Heart left ventricle (tissue), 16 donors: ENCODE measurements at regions not wholly inside any gene's neighbourhood (a gene's known extent, or its start where the extent isn't known, plus 50 kb on each side); places are given as distances from the start of the nearest gene placed in this dataset.
A peak's percentile ranks its signal among the peaks of the same experiment; 100 is the strongest.

ENCODE experiments used
- ATAC-seq, 4 donors: fragments of 200-7000 bp; cut with Tn5 transposase; one replicate each; pipeline ENCODE4 v1.9.1; 2020 to 2022; ENCODE audit warnings: moderate library complexity in 4 of 4, mild to moderate bottlenecking in 3 of 4, moderate number of reproducible peaks in 1 of 4
- DNase-seq, 5 donors: peaks; one replicate each; pipeline ENCODE4 v3.0.0-alpha.2; 2020
- H3K27ac ChIP-seq, 12 donors: fragments of 200-600 bp; sonication (generic) in 4 of 12; one replicate each; pipeline versions ENCODE4 v1.5.0 to v1.8.0; 2016 to 2022; ENCODE audit warnings: mild to moderate bottlenecking in 2 of 12
- H3K27me3 ChIP-seq, 9 donors: fragments of 200-600 bp; sonication (generic) in 2 of 9; one replicate each; pipeline versions ENCODE4 v1.5.1 to v1.8.0; 2016 to 2022; ENCODE audit warnings: mild to moderate bottlenecking in 3 of 9
- H3K36me3 ChIP-seq, 9 donors: fragments of 200-600 bp; sonication (generic) in 2 of 9; one replicate each; pipeline versions ENCODE4 v1.5.0 to v1.8.0; 2018 to 2022; ENCODE audit warnings: mild to moderate bottlenecking in 2 of 9
- H3K4me1 ChIP-seq, 12 donors: fragments of 200-600 bp; sonication (generic) in 4 of 12; one replicate each; pipeline versions ENCODE4 v1.5.0 to v1.8.0; 2016 to 2022; ENCODE audit warnings: mild to moderate bottlenecking in 3 of 12
- H3K4me3 ChIP-seq, 12 donors: fragments of 200-600 bp; sonication (generic) in 4 of 12; one replicate each; pipeline versions ENCODE4 v1.5.0 to v1.8.0; 2017 to 2022; ENCODE audit warnings: mild to moderate bottlenecking in 9 of 12, moderate library complexity in 4 of 12
- H3K9me3 ChIP-seq, 12 donors: fragments of 200-600 bp; sonication (generic) in 4 of 12; one replicate each; pipeline versions ENCODE4 v1.5.0 to v1.8.0; 2016 to 2022; ENCODE audit warnings: mild to moderate bottlenecking in 1 of 12
- POLR2A ChIP-seq, 2 donors: fragments of 450-650 bp; IDR thresholded peaks; one replicate each; pipeline ENCODE4 v1.6.1; 2017; ENCODE audit warnings: antibody characterized with exemption in 2 of 2, mild to moderate bottlenecking in 2 of 2, moderate library complexity in 2 of 2
- WGBS, 4 donors: extraction: QIAGEN DNeasy Blood & Tissue Kit in 2 of 4; methylation state at CpG; one replicate each; pipeline versions ENCODE4 v1.1.5 to v1.1.7; 2013 to 2018; 5-methylcytosine and 5-hydroxymethylcytosine counted together
- intact Hi-C, 10 donors: fragments of 100-400 bp; cut with DNase I; formaldehyde crosslinking; loops; one replicate each; pipeline versions ENCODE4 v1.11.1 to v1.14.2; 2022
- TF ChIP-seq, protein P1 (sequence below), 12 donors: fragments of 200-600 bp; sonication (generic) in 4 of 12; IDR thresholded peaks; one replicate each; pipeline versions ENCODE4 v1.5.0 to v1.8.0; 2018 to 2022; ENCODE audit warnings: antibody characterized with exemption in 12 of 12, mild to moderate bottlenecking in 5 of 12
- donor health status: ischemic (EF 13 %, LVEDD 7.1; RV severe dilation, severe dysfunction).
- donor health status: healthy with polysubstance abuse.
- donor health status: DM: no; HTN: yes; CAD: no.
- donor health status: DM: no; HTN: no; CAD: no.
- donor health status: ischemic (EF 25% LVEDD 6.9; RV normal size, moderate dysfunction).
- donor health status: ischemic (EF 25% LVEDD 5.7; RV mildly dilated, moderate dysfunction).
- donor health status: healthy.
- donor health status: DM: yes; HTN: yes; CAD: no.
- donor health status: ischemic (EF 35%, LVEDD 5.7; RV mildly dilated, moderate dysfunction).
- donor health status: nonischemic (EF 11% LVEDD 7.7; RV severe dilation, severe dysfunction).
- donor health status: DM: yes; HTN: yes; CAD: no.
- donor health status: PGD.
- donor health status: ischemic (EF 29% LVEDD 5.4; RV normal size, mild dysfunction).
- donor health status: nonischemic (EF 23%, LVEDD 6.1; RV moderate dilation, normal function).

GRCh38 chr4:64538219-64538618, 129.0 kb upstream of the TECRL start:
- Histone ChIP-seq H3K36me3 (no peaks in the 10 kb centered on the region), H3K4me1 (peaks cover 0 to 5% (median 0%) of the 10 kb centered on the region in 12 donors), H3K9me3 (no peaks in the 10 kb centered on the region), H3K4me3 (no peak overlapping the region), H3K27ac (no peak overlapping the region), H3K27me3 (no peaks in the 10 kb centered on the region)
- ATAC-seq (peak in 3 of 4 donors; percentile 19 to 36 (median 21)), DNase-seq (no peak)
- no peak for TF ChIP-seq POLR2A (IDR thresholded peaks at IDR 0.05)
- TF ChIP-seq, protein P1, sequence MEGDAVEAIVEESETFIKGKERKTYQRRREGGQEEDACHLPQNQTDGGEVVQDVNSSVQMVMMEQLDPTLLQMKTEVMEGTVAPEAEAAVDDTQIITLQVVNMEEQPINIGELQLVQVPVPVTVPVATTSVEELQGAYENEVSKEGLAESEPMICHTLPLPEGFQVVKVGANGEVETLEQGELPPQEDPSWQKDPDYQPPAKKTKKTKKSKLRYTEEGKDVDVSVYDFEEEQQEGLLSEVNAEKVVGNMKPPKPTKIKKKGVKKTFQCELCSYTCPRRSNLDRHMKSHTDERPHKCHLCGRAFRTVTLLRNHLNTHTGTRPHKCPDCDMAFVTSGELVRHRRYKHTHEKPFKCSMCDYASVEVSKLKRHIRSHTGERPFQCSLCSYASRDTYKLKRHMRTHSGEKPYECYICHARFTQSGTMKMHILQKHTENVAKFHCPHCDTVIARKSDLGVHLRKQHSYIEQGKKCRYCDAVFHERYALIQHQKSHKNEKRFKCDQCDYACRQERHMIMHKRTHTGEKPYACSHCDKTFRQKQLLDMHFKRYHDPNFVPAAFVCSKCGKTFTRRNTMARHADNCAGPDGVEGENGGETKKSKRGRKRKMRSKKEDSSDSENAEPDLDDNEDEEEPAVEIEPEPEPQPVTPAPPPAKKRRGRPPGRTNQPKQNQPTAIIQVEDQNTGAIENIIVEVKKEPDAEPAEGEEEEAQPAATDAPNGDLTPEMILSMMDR (IDR thresholded peaks at IDR 0.05) = peak in 3 of 12 donors; percentile 21 to 32 (median 22)
- WGBS, 4 donors = 77 to 87% (median 81%) methylated on average over 8 of the region's 8 CpGs
- intact Hi-C loops = loop anchor here in 7 of 10 donors (2.0 to 10.0 kb wide), 8 partner anchors 131 to 381 kb away; partner anchors contain the start of gene TECRL (in 2 of the 7)

DNA sequence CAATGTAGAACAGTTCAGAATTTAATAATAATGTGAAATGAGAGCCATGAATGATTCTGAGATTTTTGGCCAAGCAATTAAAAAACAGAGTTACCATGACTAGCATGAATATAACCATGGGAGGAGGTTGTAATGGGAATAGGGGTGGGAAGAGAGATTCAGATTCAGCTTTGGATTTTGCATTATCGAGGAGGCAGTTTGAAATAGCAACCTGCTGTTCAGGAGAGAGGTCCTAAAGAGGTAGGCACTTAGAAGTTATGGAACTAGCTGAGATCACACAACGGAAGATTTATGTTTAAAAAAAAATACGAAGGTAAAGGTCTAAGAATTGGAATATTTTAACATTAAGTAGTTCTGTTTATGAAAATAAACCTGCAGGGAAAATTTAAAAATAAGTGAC, 124.4 kb upstream of the TECRL start:
- intact Hi-C loops = loop anchor here in 9 of 10 donors (2.0 to 10.0 kb wide), 9 partner anchors 116 to 249 kb away; partner anchors contain the start of gene TECRL (in 5 of the 9)
- ATAC-seq = peak in 2 of 4 donors; percentile 24 to 44
- peak overlapping the region in 8 of 12 donors; percentile 19 to 59 (median 44) for H3K27ac ChIP-seq

GRCh38 chr4:64533159-64533558, 123.9 kb upstream of the TECRL start:
- DNase-seq (no peak), ATAC-seq (no peak)
- H3K4me3 ChIP-seq = peak overlapping the region in 2 of 12 donors; percentile 26 to 31
- intact Hi-C loops = loop anchor here in 9 of 10 donors (2.0 to 10.0 kb wide), 9 partner anchors 116 to 248 kb away; partner anchors contain the start of gene TECRL (in 5 of the 9)
- no peaks in the 10 kb centered on the region for H3K27me3 ChIP-seq
- H3K27ac ChIP-seq = peak overlapping the region in 8 of 12 donors; percentile 9 to 59 (median 44)
- H3K9me3 ChIP-seq = no peaks in the 10 kb centered on the region
- 63 to 80% (median 64%) methylated on average over 2 of the region's 2 CpGs for WGBS, 4 donors
- H3K4me1 ChIP-seq = peaks cover 0 to 3% (median 0%) of the 10 kb centered on the region in 12 donors
- H3K36me3 ChIP-seq = no peaks in the 10 kb centered on the region
- TF ChIP-seq, protein P1 (IDR thresholded peaks at IDR 0.05) = no peak
- TF ChIP-seq POLR2A (IDR thresholded peaks at IDR 0.05) = no peak

More for the DNA sequence above, 124.4 kb upstream of the TECRL start:
- Histone ChIP-seq H3K4me1 (peaks cover 0 to 3% (median 0%) of the 10 kb centered on the region in 12 donors), H3K36me3 (no peaks in the 10 kb centered on the region), H3K9me3 (no peaks in the 10 kb centered on the region), H3K27me3 (no peaks in the 10 kb centered on the region), H3K4me3 (peak overlapping the region in 3 of 12 donors; percentile 17 to 31 (median 26))
- whole genome bisulfite sequencing, 4 donors = 48 to 56% (median 49%) methylated on average over 3 of the region's 3 CpGs
- no peak for DNase-seq
- TF ChIP-seq, protein P1 (IDR thresholded peaks at IDR 0.05) = no peak
- no peak for TF ChIP-seq POLR2A (IDR thresholded peaks at IDR 0.05)

DNA sequence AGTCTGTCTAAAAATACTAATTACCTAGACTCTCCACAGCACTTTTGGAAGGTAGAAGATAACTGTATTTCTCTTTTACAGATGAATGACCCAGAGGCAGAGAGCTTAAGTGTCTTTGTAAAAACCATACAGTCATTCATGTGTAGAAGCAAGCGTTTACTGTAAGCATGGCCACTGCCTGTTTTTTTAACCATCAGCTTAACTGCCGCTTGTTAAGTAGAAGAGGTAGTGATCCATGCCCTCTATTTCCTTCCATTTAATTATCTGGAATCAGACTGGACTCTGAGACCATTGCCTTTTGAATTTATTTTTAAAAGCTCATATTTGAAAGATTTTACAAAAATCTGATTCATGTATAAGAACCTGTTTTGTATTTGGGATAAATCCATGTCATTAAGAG, 111.2 kb upstream of the TECRL start:
- Histone ChIP-seq H3K9me3 (peaks cover 0 to 8% (median 0%) of the 10 kb centered on the region in 12 donors), H3K36me3 (no peaks in the 10 kb centered on the region), H3K27ac (no peak overlapping the region), H3K4me1 (no peaks in the 10 kb centered on the region), H3K27me3 (no peaks in the 10 kb centered on the region), H3K4me3 (no peak overlapping the region)
- ATAC-seq (no peak), DNase-seq (no peak)
- WGBS, 4 donors = 63 to 79% (median 67%) methylated on average over 2 of the region's 2 CpGs
- TF ChIP-seq POLR2A (IDR thresholded peaks at IDR 0.05) = no peak
- TF ChIP-seq, protein P1 (IDR thresholded peaks at IDR 0.05) = no peak
- intact Hi-C loops = no loop called here
